Loucy (cell line): ENCODE measurements at regions not wholly inside any gene's neighbourhood (a gene's known extent, or its start where the extent isn't known, plus 50 kb on each side); places are given as distances from the start of the nearest gene placed in this dataset.
"Not testable (repeated sequence)": the region's sequence is repeated elsewhere in the genome, so short reads cannot be mapped to it uniquely, and the experiment has no call there.

Source experiments
- CTCF ChIP-seq: fragments of 200-600 bp; sonication (generic); conservative IDR thresholded peaks from 2 replicates; pipeline ENCODE4 v1.5.1; 2014; ENCODE audit warnings: mild to moderate bottlenecking, antibody characterized with exemption, low read length
- EZH2phosphoT487 ChIP-seq: fragments of 200-600 bp; IDR thresholded peaks from 2 replicates; pipeline ENCODE4 v1.6.1; 2018; ENCODE audit warnings: antibody characterized with exemption, mild to moderate bottlenecking, moderate library complexity, borderline replicate concordance

GRCh38 chr2:95677833-95678232 lies 86.0 kb downstream of the TRIM43 start:
- TF ChIP-seq CTCF, EZH2phosphoT487: not testable (repeated sequence)
